Osteoblast (primary cell): ENCODE measurements at regions not wholly inside any gene's neighbourhood (a gene's known extent, or its start where the extent isn't known, plus 50 kb on each side); places are given as distances from the start of the nearest gene placed in this dataset.
A peak's percentile ranks its signal among the peaks of the same experiment; 100 is the strongest.
"Not testable (repeated sequence)": the region's sequence is repeated elsewhere in the genome, so short reads cannot be mapped to it uniquely, and the experiment has no call there.

Source experiments
- DNase-seq: peaks from one replicate; pipeline ENCODE4 v3.0.0; 2011; ENCODE audit warnings: low spot score, mixed read lengths; ENCODE audit not compliant: insufficient read length; ENCODE audit errors: missing footprints
- H2AFZ ChIP-seq: 2 replicates; pipeline ENCODE4 v1.6.0; 2011; ENCODE audit warnings: mild to moderate bottlenecking, low read length
- H3K27ac ChIP-seq: 2 replicates; pipeline ENCODE4 v1.5.1; 2011; ENCODE audit warnings: mild to moderate bottlenecking, low read depth, low read length, moderate library complexity
- H3K27me3 ChIP-seq: 2 replicates; pipeline ENCODE4 v1.6.0; 2012; ENCODE audit warnings: mild to moderate bottlenecking, control low read depth, inconsistent platforms, low read length, moderate library complexity; ENCODE audit not compliant: insufficient read depth
- H3K36me3 ChIP-seq: 2 replicates; pipeline ENCODE4 v1.5.1; 2011; ENCODE audit warnings: mild to moderate bottlenecking, low read length, control low read depth, moderate library complexity; ENCODE audit not compliant: insufficient read depth
- H3K4me1 ChIP-seq: 2 replicates; pipeline ENCODE4 v1.5.1; 2011; ENCODE audit warnings: mild to moderate bottlenecking, low read length, control low read depth, moderate library complexity; ENCODE audit not compliant: insufficient read depth
- H3K4me2 ChIP-seq: 2 replicates; pipeline ENCODE4 v1.6.0; 2011; ENCODE audit warnings: mild to moderate bottlenecking, low read length; ENCODE audit not compliant: insufficient read depth
- H3K4me3 ChIP-seq: fragments of 200-600 bp; sonication (generic); 3 replicates; pipeline ENCODE4 v1.5.1; 2012; ENCODE audit warnings: mild to moderate bottlenecking, low read length, inconsistent platforms; ENCODE audit not compliant: insufficient read depth
- H3K79me2 ChIP-seq: 2 replicates; pipeline ENCODE4 v1.6.0; 2012; ENCODE audit warnings: mild to moderate bottlenecking, low read length, control low read depth, inconsistent platforms; ENCODE audit not compliant: insufficient read depth
- H3K9me3 ChIP-seq: 2 replicates; pipeline ENCODE4 v1.5.1; 2011; ENCODE audit warnings: low read depth, low read length, control low read depth
- H4K20me1 ChIP-seq: 2 replicates; pipeline ENCODE4 v1.6.0; 2012; ENCODE audit warnings: mild to moderate bottlenecking, low read length, control low read depth; ENCODE audit not compliant: insufficient read depth
- CTCF ChIP-seq: IDR thresholded peaks from 2 replicates; pipeline ENCODE4 v1.5.1; 2011; ENCODE audit warnings: mild to moderate bottlenecking, low read depth, low read length, moderate library complexity; ENCODE audit errors: extremely low read depth

GRCh38 chr1:112855152-112855828, 100.7 kb downstream of the SLC16A1 start:
- peak overlapping the region; percentile 61 for H2AFZ ChIP-seq
- peaks cover 4% of the 10 kb centered on the region for H3K4me1 ChIP-seq
- peaks cover 2% of the 10 kb centered on the region for H3K79me2 ChIP-seq
- peak overlapping the region; percentile 74 for H3K4me2 ChIP-seq
- no peak for DNase-seq
- H3K4me3 ChIP-seq, result peak overlapping the region; percentile 63
- H3K27me3 ChIP-seq, result no peaks in the 10 kb centered on the region
- H4K20me1 ChIP-seq, result no peaks in the 10 kb centered on the region
- H3K9me3 ChIP-seq, result peaks cover 2% of the 10 kb centered on the region
- H3K36me3 ChIP-seq, result no peaks in the 10 kb centered on the region
- no peak for TF ChIP-seq CTCF
- no peak overlapping the region for H3K27ac ChIP-seq

- not testable (repeated sequence) for H3K36me3 ChIP-seq, H4K20me1 ChIP-seq, H3K79me2 ChIP-seq, H3K9me3 ChIP-seq, DNase-seq, H3K4me1 ChIP-seq, H3K27me3 ChIP-seq, H3K27ac ChIP-seq
- Histone ChIP-seq H3K4me3 (peak overlapping the region; percentile 63), H3K4me2 (peak overlapping the region; percentile 74), H2AFZ (peak overlapping the region; percentile 61)
Observed at GRCh38 chr1:112854368-112854984, 101.5 kb downstream of the SLC16A1 start.

- not testable (repeated sequence) for DNase-seq, H3K36me3 ChIP-seq, H3K27ac ChIP-seq, H3K27me3 ChIP-seq, H4K20me1 ChIP-seq, H2AFZ ChIP-seq, H3K4me2 ChIP-seq, H3K9me3 ChIP-seq, H3K4me1 ChIP-seq, H3K79me2 ChIP-seq, H3K4me3 ChIP-seq
Observed at GRCh38 chr1:112853915-112854314, 102.1 kb downstream of the SLC16A1 start.

GRCh38 chr1:112852934-112853333, 103.1 kb downstream of the SLC16A1 start:
- Histone ChIP-seq H2AFZ (no peak overlapping the region), H3K36me3 (no peaks in the 10 kb centered on the region), H3K27ac (no peak overlapping the region), H4K20me1 (no peaks in the 10 kb centered on the region), H3K4me1 (peaks cover 9% of the 10 kb centered on the region), H3K9me3 (peaks cover 2% of the 10 kb centered on the region), H3K27me3 (no peaks in the 10 kb centered on the region), H3K79me2 (peaks cover 2% of the 10 kb centered on the region), H3K4me3 (no peak overlapping the region), H3K4me2 (no peak overlapping the region)
- DNase-seq, result no peak
- TF ChIP-seq CTCF, result no peak

GRCh38 chr1:112852276-112852675, 103.7 kb downstream of the SLC16A1 start:
- peak overlapping the region; percentile 15 for H3K4me2 ChIP-seq
- H2AFZ ChIP-seq, result no peak overlapping the region
- H3K79me2 ChIP-seq, result peaks cover 2% of the 10 kb centered on the region
- peaks cover 9% of the 10 kb centered on the region for H3K4me1 ChIP-seq
- no peak for TF ChIP-seq CTCF
- no peaks in the 10 kb centered on the region for H4K20me1 ChIP-seq
- no peak overlapping the region for H3K4me3 ChIP-seq
- H3K36me3 ChIP-seq, result no peaks in the 10 kb centered on the region
- no peak for DNase-seq
- H3K27me3 ChIP-seq, result no peaks in the 10 kb centered on the region
- peaks cover 2% of the 10 kb centered on the region for H3K9me3 ChIP-seq
- H3K27ac ChIP-seq, result peak overlapping the region; percentile 28
